KBM-7 (cell line): ENCODE measurements at regions not wholly inside any gene's neighbourhood (a gene's known extent, or its start where the extent isn't known, plus 50 kb on each side); places are given as distances from the start of the nearest gene placed in this dataset.

ENCODE experiments used
- DNase-seq: peaks from one replicate; pipeline ENCODE4 v3.0.0-alpha.2; 2015
- in situ Hi-C: fragments of 300-500 bp; cut with MboI; formaldehyde crosslinking; loops from 2 replicates; pipeline ENCODE4 v1.14.3; 2020; ENCODE audit warnings: low sequenced_read_pairs, low pct_unique_long_range_greater_than_20kb, mixed read lengths

DNA sequence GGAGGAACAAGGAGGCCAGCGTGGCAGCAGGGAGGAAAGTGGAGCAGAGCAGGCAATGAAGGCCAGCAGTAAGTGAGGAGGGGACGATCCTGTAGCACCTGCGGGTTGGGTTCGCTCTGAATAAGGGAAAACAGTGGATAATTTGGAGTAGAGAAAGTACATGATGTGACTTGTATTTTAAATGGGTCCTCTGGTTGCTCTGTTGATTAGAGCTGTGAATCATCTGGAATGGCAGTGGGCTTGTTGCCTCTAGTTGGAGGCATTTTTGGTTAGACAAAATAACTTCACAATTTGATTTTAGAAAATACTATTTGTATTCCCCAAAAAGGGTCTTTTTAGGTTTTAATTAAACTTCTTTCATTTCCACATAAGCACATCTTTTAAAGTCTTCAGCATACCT is 277.4 kb downstream of the ARL4A start:
- DNase-seq, result no peak
- in situ Hi-C loops, result no loop called here

DNA sequence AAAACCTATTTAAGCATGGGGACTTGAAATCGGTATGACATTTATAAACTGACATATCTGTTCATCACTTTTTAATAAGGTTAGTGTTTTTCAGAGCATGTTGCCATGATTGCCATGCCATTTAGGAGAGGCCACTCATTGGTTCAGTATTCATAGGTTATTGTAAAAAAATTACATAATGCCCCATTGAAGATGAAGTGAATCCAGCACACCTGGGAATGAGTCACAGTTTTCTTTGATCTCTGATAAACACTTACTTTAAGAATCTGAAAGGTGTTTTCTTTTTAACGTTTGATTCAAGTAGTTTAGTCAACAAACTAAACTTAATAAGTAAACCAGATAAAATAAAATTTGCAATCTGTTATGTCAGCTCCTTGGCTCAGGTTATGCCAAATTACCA is 278.3 kb downstream of the ARL4A start:
- no peak for DNase-seq
- in situ Hi-C loops, result no loop called here

DNA sequence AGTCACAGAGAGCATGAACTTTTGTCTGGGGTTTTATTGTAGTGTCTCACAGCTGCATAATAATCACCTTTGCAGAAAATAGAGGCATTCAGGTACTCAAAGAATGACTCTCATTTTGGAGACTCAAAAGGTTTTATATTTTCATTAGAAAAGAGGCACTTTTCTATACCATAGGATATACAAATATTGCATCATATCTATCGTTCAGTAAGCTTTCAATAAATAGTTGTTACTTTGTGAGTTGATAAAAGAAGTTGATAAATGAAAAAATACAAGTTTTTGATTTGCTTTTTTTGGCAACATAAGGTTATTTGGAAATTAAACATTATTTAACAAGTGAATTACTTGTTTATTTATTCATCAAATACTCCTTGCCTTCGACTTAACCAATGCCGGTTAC is 279.9 kb downstream of the ARL4A start:
- in situ Hi-C loops, result no loop called here
- DNase-seq, result no peak

DNA sequence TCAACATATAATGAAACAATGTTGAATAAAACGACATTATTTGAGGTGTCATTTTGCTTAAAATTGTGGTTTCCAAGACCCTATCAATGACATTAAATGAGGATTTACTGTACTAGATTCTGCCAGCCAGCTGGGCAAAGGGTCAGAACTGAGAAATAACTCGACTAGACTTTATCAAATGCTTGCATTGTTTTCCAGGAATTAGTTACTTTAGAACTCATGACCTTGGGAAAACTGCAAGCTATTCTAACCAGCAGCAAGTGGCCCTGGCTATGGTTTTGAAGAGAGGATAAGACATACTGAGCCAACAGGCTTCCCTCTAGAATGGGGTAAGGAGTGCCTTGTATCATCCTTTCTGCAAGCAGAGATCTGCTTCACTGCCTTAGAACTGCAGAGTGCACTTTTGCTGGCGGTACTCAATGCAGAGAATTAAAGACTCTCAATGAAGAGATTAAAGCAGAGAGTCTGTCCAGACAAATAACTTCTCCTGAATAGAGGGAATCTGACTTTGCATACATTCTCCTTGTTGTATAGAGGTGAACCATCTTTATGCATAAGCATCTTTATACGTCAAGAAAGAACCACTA is 281.5 kb downstream of the ARL4A start:
- DNase-seq, result no peak
- in situ Hi-C loops, result no loop called here

DNA sequence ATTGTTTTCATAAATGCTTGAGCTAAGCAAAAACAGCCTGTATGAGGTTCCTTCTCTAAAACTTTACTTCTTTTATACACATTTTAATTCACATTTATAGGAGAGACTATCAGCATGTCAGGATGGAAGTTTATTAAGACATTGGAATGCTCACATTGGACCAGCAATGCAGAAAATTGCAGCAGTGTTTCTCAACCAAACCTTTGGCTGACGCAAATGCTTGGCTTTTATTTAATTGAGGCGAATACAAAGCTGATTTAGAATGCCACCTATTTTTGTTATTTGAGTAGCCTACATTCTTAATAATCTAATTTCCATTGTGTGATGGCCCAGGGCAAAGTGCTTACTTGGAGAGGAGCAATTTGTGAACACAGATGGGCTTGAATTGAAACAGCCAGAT is 283.2 kb downstream of the ARL4A start:
- in situ Hi-C loops, result no loop called here
- DNase-seq, result no peak

DNA sequence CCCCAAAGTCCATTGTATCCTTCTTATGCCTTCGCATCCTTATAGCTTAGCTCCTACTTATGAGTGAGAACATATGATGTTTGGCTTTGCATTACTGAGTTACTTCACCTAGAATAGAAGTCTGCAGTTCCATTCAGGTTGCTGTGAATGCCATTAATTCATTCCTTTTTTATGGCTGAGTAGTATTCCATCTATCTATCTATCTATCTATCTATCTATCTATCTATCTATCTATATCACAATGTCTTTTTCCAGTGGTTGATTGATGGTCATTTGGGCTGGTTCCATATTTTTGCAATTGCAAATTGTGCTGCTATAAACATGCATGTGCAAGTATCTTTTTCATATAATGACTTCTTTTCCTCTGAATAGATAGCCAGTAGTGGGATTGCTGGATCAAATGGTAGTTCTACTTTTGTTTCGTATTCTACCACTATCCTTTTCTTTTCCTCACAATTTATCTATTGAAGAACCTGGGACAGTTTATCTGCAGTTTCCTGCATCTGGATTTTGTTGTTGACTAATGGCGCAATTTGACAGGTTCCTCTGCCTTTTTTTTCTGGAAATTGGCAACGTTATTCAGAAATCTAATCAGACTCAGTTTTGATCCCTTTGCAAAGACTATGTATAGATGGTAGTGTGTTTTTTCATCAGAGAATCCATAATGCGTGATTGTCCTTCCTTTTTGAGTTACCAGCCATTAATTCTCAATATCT is 287.2 kb downstream of the ARL4A start:
- no peak for DNase-seq
- in situ Hi-C loops, result no loop called here

DNA sequence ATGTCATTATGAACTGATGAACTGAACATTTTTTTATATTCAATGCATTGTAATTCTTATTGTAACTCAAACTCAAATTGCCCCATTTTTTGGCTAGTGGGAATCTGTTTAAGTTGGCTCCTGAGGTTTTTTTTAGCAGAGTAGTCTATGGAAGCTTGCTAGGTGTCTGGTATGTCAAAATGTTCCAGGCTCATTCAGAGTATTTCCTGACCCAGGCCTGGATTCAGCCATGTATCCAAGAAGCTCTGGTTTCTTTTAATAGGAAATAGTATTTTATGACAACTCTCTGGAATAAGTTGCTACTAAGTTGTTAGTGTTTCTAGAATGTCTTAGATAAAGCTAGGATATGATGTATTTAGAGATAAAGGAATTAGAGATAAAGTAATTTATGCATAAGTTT is 288.0 kb downstream of the ARL4A start:
- DNase-seq, result no peak
- in situ Hi-C loops, result no loop called here

DNA sequence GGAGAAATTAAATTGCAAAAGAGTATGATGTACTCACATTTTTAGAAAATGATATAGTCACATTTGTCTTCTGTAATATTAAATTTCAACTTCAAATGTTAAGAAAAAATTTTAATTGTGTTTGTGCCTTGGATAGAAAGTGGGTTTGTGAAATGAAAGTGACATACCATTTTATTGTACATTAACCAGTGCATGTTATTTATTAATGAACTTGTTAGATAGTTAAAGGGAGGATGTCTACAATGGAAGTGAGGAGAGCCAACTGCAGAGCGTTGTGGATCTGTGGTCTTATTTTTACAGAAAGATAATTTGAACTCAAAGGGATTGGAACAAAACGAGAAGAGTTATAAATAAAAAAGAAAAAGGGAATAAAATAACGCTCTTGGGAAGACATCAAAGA is 291.7 kb downstream of the ARL4A start:
- DNase-seq, result no peak
- in situ Hi-C loops, result no loop called here

DNA sequence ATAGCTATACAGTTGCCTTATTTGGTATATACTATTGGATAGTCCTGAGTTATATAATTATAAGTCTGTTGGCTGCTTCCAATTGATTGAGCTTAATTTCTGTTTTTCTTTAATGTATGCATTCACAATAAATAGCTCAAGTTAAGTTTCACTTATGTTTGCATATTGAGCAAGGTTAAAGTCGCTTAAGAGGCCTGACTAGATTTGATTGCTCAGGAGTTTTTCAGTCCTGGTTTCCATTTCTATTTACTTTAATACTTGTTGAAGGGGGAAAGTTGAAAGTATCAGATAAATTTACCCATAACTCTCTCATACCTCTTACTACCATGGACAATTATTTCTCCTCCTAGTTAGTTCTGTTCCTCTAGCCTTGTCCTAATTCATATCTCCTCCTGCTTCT is 294.7 kb downstream of the ARL4A start:
- in situ Hi-C loops, result no loop called here
- DNase-seq, result no peak

DNA sequence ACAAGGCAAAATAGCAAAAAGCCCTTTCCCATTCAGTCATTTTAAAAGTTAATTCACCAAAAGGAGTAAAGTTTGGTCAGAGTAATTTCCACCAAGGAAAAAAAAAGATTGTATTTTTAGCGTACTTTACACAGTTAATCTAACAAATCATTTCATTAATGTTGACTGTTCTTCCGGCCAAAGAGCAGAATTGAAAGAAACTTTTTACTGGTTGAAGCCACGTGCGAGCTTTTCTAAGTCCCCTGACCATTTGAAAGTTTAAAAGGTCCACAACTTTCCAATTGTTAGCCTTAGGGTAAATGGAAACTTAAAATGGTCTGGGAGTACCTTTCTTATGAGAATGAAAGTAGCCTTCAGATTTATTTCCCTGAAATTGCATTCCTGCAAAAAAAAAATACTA is 296.7 kb downstream of the ARL4A start:
- in situ Hi-C loops, result no loop called here
- DNase-seq, result no peak

DNA sequence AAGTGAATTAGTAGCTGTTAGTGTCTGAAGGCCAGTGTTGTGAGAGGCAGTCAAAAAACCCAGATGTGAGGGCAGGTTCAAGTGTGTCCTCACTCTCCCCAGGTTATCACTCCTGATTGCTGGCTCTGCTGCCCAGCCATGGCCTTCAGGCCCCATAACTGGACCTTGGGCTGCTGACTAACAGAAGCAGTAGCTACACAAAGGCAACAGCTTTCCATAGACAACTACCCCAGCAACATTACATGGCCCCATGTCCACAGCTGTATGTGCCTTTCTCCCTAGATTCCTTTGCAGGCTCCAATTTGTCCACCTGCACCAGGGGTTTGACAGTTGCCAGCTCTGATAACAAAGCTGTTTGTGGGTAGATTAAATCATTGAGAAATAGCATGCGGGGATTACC is 297.8 kb downstream of the ARL4A start:
- in situ Hi-C loops, result no loop called here

DNA sequence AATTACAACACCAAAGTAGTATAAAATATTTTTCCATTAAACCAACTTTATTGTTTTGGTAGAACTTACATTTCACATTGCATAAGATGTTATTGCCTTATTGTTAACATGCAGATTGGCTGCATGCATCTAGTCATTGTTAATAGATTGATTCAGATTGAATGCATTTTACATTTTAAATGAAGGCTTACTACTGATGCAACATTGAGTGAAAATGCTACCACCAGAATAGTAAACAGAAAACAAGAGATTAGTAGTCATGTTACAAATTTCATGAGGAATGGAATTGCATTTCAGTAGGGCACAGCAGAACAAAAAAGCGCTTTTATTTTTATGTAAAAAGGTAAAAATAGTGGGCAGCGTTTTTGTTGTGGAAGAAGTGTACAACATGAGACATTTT is 298.3 kb downstream of the ARL4A start:
- in situ Hi-C loops, result no loop called here
- DNase-seq, result no peak

More for the DNA sequence above, 297.8 kb downstream of the ARL4A start:
- no peak for DNase-seq

DNA sequence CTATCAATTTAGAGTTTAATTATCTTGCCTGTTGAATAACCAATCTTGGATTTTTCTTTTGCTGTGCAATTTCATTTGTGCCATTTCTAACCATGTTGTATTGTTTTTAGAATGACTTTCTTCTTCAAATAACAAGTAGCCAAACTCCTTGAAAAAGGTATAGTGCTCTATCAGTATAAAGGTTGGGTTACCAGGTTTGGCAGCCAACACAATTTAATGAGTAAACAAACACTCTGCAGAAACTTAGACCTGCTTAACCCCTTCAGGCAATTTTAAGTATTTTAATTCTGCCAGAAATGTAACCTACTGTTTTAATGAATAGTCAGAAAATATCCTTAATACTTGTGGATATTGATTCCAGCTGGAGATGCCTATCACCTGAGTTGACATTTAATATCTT is 299.8 kb downstream of the ARL4A start:
- in situ Hi-C loops, result no loop called here
- no peak for DNase-seq

DNA sequence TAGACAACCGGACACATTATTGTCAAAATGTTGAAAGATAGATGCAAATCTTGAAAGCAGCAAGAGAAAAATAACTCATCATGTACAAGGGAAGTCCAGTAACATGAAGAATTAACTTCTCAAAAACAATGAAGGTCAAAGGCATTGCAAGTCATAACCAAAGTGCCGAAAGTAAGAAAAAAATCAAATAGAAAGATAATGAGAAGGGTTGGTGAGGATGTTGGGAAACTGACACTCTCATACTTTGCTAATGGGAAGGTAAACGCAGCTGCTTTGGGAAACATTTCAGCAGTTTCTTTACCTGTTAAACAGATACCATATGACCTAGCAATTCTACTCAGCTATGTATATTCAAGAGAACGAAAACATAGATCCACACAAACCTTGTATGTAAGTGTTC is 303.0 kb downstream of the ARL4A start:
- in situ Hi-C loops, result no loop called here
- DNase-seq, result no peak

DNA sequence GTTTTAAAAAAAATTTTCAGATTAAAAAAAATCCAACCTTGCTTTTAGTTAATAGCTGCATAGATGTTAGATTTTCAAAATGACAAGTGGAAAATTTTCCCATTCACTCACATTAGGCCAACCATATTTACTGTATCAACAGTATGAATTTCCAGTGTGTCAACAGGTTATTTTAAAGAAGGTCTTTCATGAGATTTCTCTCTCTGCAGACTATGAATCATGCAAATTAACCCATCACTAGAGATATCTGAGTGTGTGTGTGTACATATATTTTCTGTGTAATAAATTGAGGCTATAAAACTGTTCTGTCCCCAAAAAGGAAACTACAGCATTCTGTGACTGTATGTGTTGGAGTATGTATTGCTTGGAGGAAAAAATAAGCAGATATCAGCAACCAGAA is 305.6 kb downstream of the ARL4A start:
- in situ Hi-C loops, result no loop called here
- no peak for DNase-seq

DNA sequence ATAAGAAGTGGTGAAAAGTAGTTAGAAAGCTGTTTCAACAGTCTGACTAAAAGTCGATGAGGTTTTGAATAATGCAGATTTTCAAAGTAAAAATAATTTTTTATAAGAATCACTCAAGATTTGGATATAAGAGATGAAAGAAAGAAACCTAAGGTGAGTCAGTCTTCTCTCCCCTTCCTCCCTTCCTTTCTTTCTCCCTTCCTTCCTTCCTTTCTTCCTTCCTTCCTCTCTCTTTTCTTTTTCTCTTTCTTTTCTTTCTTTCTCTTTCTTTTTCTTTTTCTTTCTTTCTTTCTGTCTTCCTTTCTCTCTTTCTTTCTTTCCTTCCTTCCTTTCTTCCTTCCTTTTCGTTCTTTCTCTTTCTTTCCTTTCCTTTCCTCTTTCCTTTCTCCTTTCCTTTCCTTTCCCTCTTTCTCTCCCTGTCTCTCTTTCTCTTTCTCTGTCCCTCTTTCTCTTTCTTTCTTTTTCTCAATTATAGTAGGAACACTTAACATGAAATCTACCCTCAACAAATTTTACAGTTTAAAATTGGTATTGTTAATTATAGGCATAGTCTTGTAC is 308.6 kb downstream of the ARL4A start:
- in situ Hi-C loops, result no loop called here

DNA sequence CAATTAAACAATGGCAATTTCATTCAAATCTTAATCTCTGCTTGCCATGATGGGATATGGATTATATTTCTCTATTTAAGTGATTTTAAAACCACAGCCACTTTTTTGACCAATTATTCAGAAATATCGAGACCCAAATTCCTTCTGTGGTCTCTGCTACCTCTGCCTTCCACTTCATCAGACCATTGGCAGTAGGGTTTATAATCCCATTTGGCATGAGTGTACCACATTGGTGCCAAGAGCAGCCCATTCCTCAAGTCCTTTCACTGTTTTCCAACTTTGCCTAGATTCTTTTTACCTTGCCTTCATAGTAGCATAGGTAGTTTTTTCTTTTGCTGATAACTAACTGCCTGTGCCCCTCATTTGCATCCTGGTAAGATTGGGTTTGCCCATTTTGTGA is 319.9 kb downstream of the ARL4A start:
- DNase-seq, result no peak
- in situ Hi-C loops, result no loop called here

More for the DNA sequence above, 308.6 kb downstream of the ARL4A start:
- DNase-seq, result no peak

DNA sequence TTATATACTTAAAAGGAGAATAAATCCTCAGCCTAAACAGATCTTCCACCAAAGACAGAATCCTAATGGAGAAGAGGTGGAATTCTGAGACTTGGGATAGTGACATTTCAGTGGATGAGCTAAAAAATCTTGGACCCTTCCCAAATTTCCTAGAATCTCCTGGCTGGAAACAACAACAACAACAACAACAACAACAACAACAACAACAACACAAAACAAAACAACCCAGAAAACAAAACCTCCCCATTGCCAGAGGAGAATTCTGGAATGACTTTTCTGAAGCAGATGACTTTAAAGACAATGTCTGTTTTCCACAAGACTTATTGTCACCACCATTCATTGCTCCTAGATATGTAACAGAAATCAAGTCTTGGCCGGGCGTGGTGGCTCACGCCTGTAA is 322.1 kb downstream of the ARL4A start:
- no peak for DNase-seq
- in situ Hi-C loops, result no loop called here

DNA sequence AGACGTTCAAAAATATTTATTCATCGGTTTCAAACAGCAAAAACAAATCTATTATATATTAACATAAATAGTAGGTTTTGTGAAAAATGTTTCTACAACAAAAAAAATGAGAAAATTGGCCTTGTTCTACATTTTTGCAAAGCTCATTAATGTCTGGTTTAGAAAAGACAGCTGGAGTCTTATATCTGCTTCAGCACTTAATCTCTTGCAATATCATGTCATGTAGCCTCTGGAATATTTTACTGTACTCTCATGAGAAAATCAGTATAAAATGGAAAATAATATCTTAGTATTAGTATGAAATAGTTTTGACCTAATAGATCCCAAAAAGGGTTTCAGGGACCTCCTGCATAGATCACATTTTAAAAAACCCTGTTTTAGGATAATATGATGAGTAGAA is 326.6 kb downstream of the ARL4A start:
- in situ Hi-C loops, result no loop called here
- DNase-seq, result no peak

DNA sequence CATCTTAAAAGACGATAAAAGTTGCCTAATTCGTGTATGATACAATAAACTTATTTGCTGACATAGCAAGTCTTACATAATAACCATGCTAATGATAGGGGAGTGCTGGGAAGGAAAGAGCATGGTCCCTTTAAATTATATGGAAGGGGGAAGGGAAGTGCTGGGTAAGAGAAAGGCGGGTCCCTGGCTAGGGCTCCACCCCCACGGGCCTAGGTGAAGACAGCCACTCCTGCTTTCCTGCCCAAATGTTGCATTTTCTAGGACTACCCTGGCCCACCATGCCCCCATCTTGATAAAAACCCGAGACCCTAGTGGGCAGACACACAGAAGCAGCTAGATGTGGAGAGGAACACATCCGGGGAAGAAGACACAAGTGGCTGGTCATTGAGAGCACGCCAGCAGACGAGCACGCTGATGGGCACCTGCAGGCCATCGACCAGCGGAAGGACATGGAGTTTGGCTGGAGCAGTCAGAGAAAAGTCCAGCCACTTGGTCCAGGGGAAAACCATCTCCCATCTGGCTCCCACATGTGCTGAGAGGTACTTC is 328.7 kb downstream of the ARL4A start:
- in situ Hi-C loops, result no loop called here
- DNase-seq, result no peak
